ENCODE measurements at regions not wholly inside any gene's neighbourhood (a gene's known extent, or its start where the extent isn't known, plus 50 kb on each side); places are given as distances from the start of the nearest gene placed in this dataset.
"Not testable (repeated sequence)": the region's sequence is repeated elsewhere in the genome, so short reads cannot be mapped to it uniquely, and the experiment has no call there.

- Mint-ChIP-seq H3K36me3 (ENCODE audit: low read depth) (no peaks in the 10 kb centered on the region), H3K4me3 (no peak overlapping the region), H3K27me3 (no peaks in the 10 kb centered on the region), H3K27ac (no peak overlapping the region), H3K4me1 (ENCODE audit: low read depth) (no peaks in the 10 kb centered on the region), H3K9me3 (peaks cover 2% of the 10 kb centered on the region)
- TF ChIP-seq CTCF (IDR thresholded peaks at IDR 0.05), result no peak
- ChIA-PET CTCF (no interaction called here), POLR2A (no interaction called here)
- intact Hi-C loops (cut with micrococcal nuclease), result no loop called here
- no peak for DNase-seq
- ATAC-seq, result no peak
Measured at GRCh38 chrY:20042993-20043392, 298.5 kb upstream of the KDM5D start.

GRCh38 chrY:20025676-20026075 is 281.1 kb upstream of the KDM5D start:
- ChIA-PET POLR2A (no interaction called here), CTCF (no interaction called here)
- ATAC-seq (no peak), DNase-seq (no peak)
- no peaks in the 10 kb centered on the region for H3K36me3 Mint-ChIP-seq (ENCODE audit: low read depth)
- no peak overlapping the region for H3K4me3 Mint-ChIP-seq
- peaks cover 2% of the 10 kb centered on the region for H3K9me3 Mint-ChIP-seq
- H3K27ac Mint-ChIP-seq, result no peak overlapping the region
- no peaks in the 10 kb centered on the region for H3K27me3 Mint-ChIP-seq
- no peaks in the 10 kb centered on the region for H3K4me1 Mint-ChIP-seq (ENCODE audit: low read depth)
- intact Hi-C loops (cut with micrococcal nuclease), result no loop called here
- TF ChIP-seq CTCF (IDR thresholded peaks at IDR 0.05), result no peak

- H3K4me3 Mint-ChIP-seq; H3K9me3 Mint-ChIP-seq; CTCF ChIA-PET; H3K27ac Mint-ChIP-seq; H3K27me3 Mint-ChIP-seq; intact Hi-C loops (cut with micrococcal nuclease); H3K36me3 Mint-ChIP-seq (ENCODE audit: low read depth); POLR2A ChIA-PET; H3K4me1 Mint-ChIP-seq (ENCODE audit: low read depth); DNase-seq; ATAC-seq: not testable (repeated sequence)
Measured at GRCh38 chrY:19993410-19993809, 248.9 kb upstream of the KDM5D start.

- no peaks in the 10 kb centered on the region for H3K27me3 Mint-ChIP-seq
- POLR2A ChIA-PET, result no interaction called here
- H3K9me3 Mint-ChIP-seq, result no peaks in the 10 kb centered on the region
- ATAC-seq (no peak), DNase-seq (no peak)
- intact Hi-C loops (cut with micrococcal nuclease), result no loop called here
- TF ChIP-seq CTCF (IDR thresholded peaks at IDR 0.05), result no peak
- H3K36me3 Mint-ChIP-seq (ENCODE audit: low read depth), result no peaks in the 10 kb centered on the region
- CTCF ChIA-PET, result no interaction called here
- no peak overlapping the region for H3K27ac Mint-ChIP-seq
- H3K4me1 Mint-ChIP-seq (ENCODE audit: low read depth), result no peaks in the 10 kb centered on the region
- H3K4me3 Mint-ChIP-seq, result no peak overlapping the region
Measured at GRCh38 chrY:19973012-19973411, 228.5 kb upstream of the KDM5D start.

- TF ChIP-seq CTCF (IDR thresholded peaks at IDR 0.05), result no peak
- ATAC-seq (no peak), DNase-seq (no peak)
- Mint-ChIP-seq H3K27ac (no peak overlapping the region), H3K27me3 (no peaks in the 10 kb centered on the region), H3K9me3 (no peaks in the 10 kb centered on the region), H3K4me3 (no peak overlapping the region), H3K4me1 (ENCODE audit: low read depth) (no peaks in the 10 kb centered on the region), H3K36me3 (ENCODE audit: low read depth) (no peaks in the 10 kb centered on the region)
- ChIA-PET POLR2A (no interaction called here), CTCF (no interaction called here)
- intact Hi-C loops (cut with micrococcal nuclease), result no loop called here
Measured at GRCh38 chrY:19947702-19948101, 203.2 kb upstream of the KDM5D start.

GRCh38 chrY:19899011-19899410 is 154.5 kb upstream of the KDM5D start:
- CTCF ChIA-PET, result no interaction called here
- POLR2A ChIA-PET, result no interaction called here
- ATAC-seq, result no peak
- no peak for DNase-seq
- no peaks in the 10 kb centered on the region for H3K9me3 Mint-ChIP-seq
- no peaks in the 10 kb centered on the region for H3K27me3 Mint-ChIP-seq
- intact Hi-C loops (cut with micrococcal nuclease), result no loop called here
- H3K4me3 Mint-ChIP-seq, result no peak overlapping the region
- no peaks in the 10 kb centered on the region for H3K4me1 Mint-ChIP-seq (ENCODE audit: low read depth)
- TF ChIP-seq CTCF (IDR thresholded peaks at IDR 0.05), result no peak
- H3K27ac Mint-ChIP-seq, result no peak overlapping the region
- no peaks in the 10 kb centered on the region for H3K36me3 Mint-ChIP-seq (ENCODE audit: low read depth)

Data from activated CD8-positive, alpha-beta T cell treated with anti-CD3 and anti-CD28 coated beads for 36 hours (primary cell).